Loucy (cell line): ENCODE measurements at regions not wholly inside any gene's neighbourhood (a gene's known extent, or its start where the extent isn't known, plus 50 kb on each side); places are given as distances from the start of the nearest gene placed in this dataset.

Source experiments
- H2AFZ ChIP-seq: fragments of 200-600 bp; sonication (generic); 2 replicates; pipeline ENCODE4 v1.6.0; 2016; ENCODE audit warnings: antibody characterized with exemption, mild to moderate bottlenecking, low read length, moderate library complexity
- H3F3A ChIP-seq: fragments of 200-600 bp; 2 replicates; pipeline ENCODE4 v1.6.0; 2016; ENCODE audit warnings: antibody characterized with exemption, low read depth, mild to moderate bottlenecking
- H3K27me3 ChIP-seq: fragments of 200-600 bp; sonication (generic); 2 replicates; pipeline ENCODE4 v1.6.1; 2014; ENCODE audit warnings: low read length, mild to moderate bottlenecking; ENCODE audit not compliant: insufficient read depth, poor library complexity, severe bottlenecking
- H3K36me3 ChIP-seq: fragments of 200-600 bp; sonication (generic); 2 replicates; pipeline ENCODE4 v1.6.1; 2016; ENCODE audit warnings: low read length; ENCODE audit not compliant: insufficient read depth
- H3K4me1 ChIP-seq: fragments of 200-600 bp; sonication (generic); 2 replicates; pipeline ENCODE4 v1.5.1; 2014; ENCODE audit warnings: low read length, mild to moderate bottlenecking; ENCODE audit not compliant: insufficient read depth, poor library complexity, severe bottlenecking
- H3K4me2 ChIP-seq: fragments of 200-600 bp; sonication (generic); 2 replicates; pipeline ENCODE4 v1.6.0; 2014; ENCODE audit warnings: antibody characterized with exemption, low read length, low read depth, mild to moderate bottlenecking; ENCODE audit not compliant: poor library complexity, severe bottlenecking
- H3K4me3 ChIP-seq: fragments of 200-600 bp; sonication (generic); 2 replicates; pipeline ENCODE4 v1.5.1; 2014; ENCODE audit warnings: low read length, mild to moderate bottlenecking, mixed read lengths; ENCODE audit not compliant: poor library complexity, severe bottlenecking
- H3K79me2 ChIP-seq: fragments of 200-600 bp; sonication (generic); 2 replicates; pipeline ENCODE4 v1.6.1; 2014; ENCODE audit warnings: low read length; ENCODE audit not compliant: insufficient read depth
- H3K9ac ChIP-seq: fragments of 200-600 bp; sonication (generic); 2 replicates; pipeline ENCODE4 v1.6.0; 2014; ENCODE audit warnings: mild to moderate bottlenecking, low read depth, low read length, moderate library complexity; ENCODE audit not compliant: poor library complexity, severe bottlenecking
- H3K9me2 ChIP-seq: fragments of 200-600 bp; sonication (generic); replicated peaks from 2 replicates; pipeline ENCODE4 v1.6.1; 2016; ENCODE audit warnings: low read depth, low read length, mixed read lengths
- H3K9me3 ChIP-seq: fragments of 200-600 bp; sonication (generic); 2 replicates; pipeline ENCODE4 v1.6.1; 2014; ENCODE audit warnings: mild to moderate bottlenecking, antibody characterized with exemption, low read length, low read depth; ENCODE audit not compliant: insufficient read depth
- H4K20me1 ChIP-seq: fragments of 200-600 bp; sonication (generic); 2 replicates; pipeline ENCODE4 v1.6.0; 2014; ENCODE audit warnings: antibody characterized with exemption, low read length, mild to moderate bottlenecking; ENCODE audit not compliant: insufficient read depth, poor library complexity, severe bottlenecking
- EZH2phosphoT487 ChIP-seq: fragments of 200-600 bp; IDR thresholded peaks from 2 replicates; pipeline ENCODE4 v1.6.1; 2018; ENCODE audit warnings: antibody characterized with exemption, mild to moderate bottlenecking, moderate library complexity, borderline replicate concordance
- TF ChIP-seq, protein P1 (sequence below): fragments of 200-600 bp; sonication (generic); conservative IDR thresholded peaks from 2 replicates; pipeline ENCODE4 v1.5.1; 2014; ENCODE audit warnings: mild to moderate bottlenecking, antibody characterized with exemption, low read length

DNA sequence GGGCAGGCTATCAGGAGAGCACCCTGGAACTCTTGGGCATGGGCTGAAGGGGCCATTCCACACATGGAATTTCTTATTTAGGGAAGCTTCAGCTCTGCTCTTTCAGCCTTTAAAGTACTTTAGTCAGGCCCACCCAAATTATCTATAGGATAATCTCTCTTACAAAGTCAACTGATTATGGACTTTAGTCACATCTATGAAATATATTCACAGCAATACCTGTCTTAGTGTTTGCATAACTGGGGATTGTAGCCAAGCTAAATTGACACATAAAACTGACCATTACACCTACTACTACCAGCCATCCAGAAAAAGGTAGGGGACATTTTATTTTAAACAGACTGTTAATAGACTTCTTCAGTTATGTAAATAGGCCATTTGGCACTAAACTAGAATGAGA is 114.9 kb upstream of the VANGL1 start:
- Histone ChIP-seq H3K4me3 (no peak overlapping the region), H3K9me3 (no peaks in the 10 kb centered on the region), H3K36me3 (no peaks in the 10 kb centered on the region), H3K79me2 (peaks cover 5% of the 10 kb centered on the region; the same call in 1 of the 2 replicates), H3K9ac (no peak overlapping the region), H3K4me2 (no peak overlapping the region), H3K9me2 (no peaks in the 10 kb centered on the region), H3K27me3 (no peaks in the 10 kb centered on the region), H3K4me1 (peaks cover 81% of the 10 kb centered on the region), H2AFZ (no peak overlapping the region), H3F3A (no peaks in the 10 kb centered on the region), H4K20me1 (no peaks in the 10 kb centered on the region)
- TF ChIP-seq, protein P1, sequence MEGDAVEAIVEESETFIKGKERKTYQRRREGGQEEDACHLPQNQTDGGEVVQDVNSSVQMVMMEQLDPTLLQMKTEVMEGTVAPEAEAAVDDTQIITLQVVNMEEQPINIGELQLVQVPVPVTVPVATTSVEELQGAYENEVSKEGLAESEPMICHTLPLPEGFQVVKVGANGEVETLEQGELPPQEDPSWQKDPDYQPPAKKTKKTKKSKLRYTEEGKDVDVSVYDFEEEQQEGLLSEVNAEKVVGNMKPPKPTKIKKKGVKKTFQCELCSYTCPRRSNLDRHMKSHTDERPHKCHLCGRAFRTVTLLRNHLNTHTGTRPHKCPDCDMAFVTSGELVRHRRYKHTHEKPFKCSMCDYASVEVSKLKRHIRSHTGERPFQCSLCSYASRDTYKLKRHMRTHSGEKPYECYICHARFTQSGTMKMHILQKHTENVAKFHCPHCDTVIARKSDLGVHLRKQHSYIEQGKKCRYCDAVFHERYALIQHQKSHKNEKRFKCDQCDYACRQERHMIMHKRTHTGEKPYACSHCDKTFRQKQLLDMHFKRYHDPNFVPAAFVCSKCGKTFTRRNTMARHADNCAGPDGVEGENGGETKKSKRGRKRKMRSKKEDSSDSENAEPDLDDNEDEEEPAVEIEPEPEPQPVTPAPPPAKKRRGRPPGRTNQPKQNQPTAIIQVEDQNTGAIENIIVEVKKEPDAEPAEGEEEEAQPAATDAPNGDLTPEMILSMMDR = no peak
- TF ChIP-seq EZH2phosphoT487 = no peak

DNA sequence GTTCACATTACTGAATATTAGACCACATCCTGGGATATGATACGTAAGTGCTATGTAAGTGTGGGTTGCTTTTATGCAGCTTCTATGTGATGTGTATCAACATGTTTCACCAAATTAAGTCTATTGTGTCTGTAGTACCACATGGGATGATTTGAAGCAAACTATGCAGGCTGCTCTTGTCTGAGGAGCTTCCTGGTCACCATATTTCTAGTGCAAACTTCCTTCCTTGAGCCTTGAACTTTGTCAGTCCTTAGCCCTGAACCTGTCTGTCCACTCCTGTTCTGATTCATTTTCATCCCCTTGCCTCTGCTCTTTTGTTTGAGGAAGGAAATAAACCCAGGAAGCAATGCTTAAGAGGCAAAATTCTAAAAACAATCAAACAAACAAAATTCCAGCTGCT is 117.5 kb upstream of the VANGL1 start:
- Histone ChIP-seq H2AFZ (peak overlapping the region; percentile 57), H3K9me2 (no peaks in the 10 kb centered on the region)

DNA sequence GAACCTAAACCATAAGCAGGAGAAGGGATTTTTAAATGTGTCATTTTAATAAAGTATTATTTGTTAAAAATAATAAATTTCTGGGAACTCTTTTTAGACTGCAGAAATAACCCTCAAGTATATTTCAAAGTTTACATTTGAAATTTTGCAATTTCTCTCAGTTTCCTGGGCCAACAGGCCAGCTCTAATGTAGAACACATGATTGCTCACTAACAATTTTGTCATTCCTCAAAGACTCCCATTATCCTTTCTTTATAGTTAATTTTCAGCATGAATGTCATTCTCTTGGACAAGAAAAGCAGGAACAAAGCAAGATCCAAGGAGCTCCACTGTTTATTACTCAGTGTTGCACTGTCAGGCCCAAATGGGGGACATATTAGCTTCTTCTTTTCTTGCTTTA is 119.4 kb upstream of the VANGL1 start:
- H3K27me3 ChIP-seq = no peaks in the 10 kb centered on the region
- no peak overlapping the region for H3K9ac ChIP-seq
- H3K36me3 ChIP-seq = peaks cover 4% of the 10 kb centered on the region; the same call in 1 of the 2 replicates
- no peak overlapping the region for H3K4me3 ChIP-seq
- H3K4me1 ChIP-seq = peaks cover 40% of the 10 kb centered on the region
- no peaks in the 10 kb centered on the region for H3K9me2 ChIP-seq
- no peaks in the 10 kb centered on the region for H3F3A ChIP-seq
- peaks cover 33% of the 10 kb centered on the region; the same call in 1 of the 2 replicates for H3K79me2 ChIP-seq
- TF ChIP-seq EZH2phosphoT487 = no peak
- TF ChIP-seq, protein P1 = no peak
- no peak overlapping the region for H3K4me2 ChIP-seq
- no peaks in the 10 kb centered on the region for H3K9me3 ChIP-seq
- H2AFZ ChIP-seq = no peak overlapping the region
- no peaks in the 10 kb centered on the region for H4K20me1 ChIP-seq

More for the DNA sequence above, 117.5 kb upstream of the VANGL1 start:
- Histone ChIP-seq H3K27me3 (no peaks in the 10 kb centered on the region), H3K4me1 (peaks cover 56% of the 10 kb centered on the region), H3K79me2 (peaks cover 25% of the 10 kb centered on the region; the same call in 1 of the 2 replicates), H3F3A (no peaks in the 10 kb centered on the region), H4K20me1 (no peaks in the 10 kb centered on the region), H3K9ac (no peak overlapping the region), H3K4me2 (no peak overlapping the region), H3K4me3 (no peak overlapping the region), H3K36me3 (no peaks in the 10 kb centered on the region), H3K9me3 (no peaks in the 10 kb centered on the region)
- no peak for TF ChIP-seq EZH2phosphoT487
- TF ChIP-seq, protein P1 = no peak
